ENCODE measurements at regions not wholly inside any gene's neighbourhood (a gene's known extent, or its start where the extent isn't known, plus 50 kb on each side); places are given as distances from the start of the nearest gene placed in this dataset.
A peak's percentile ranks its signal among the peaks of the same experiment; 100 is the strongest.

- H3K27me3 Mint-ChIP-seq, result peaks cover 32% of the 10 kb centered on the region
- no peak for ATAC-seq (replicated peaks)
These were observed 163.3 kb upstream of the DAPK1 start for GRCh38 chr9:87334366-87334765.

GRCh38 chr9:87336407-87336806, 161.3 kb upstream of the DAPK1 start:
- Mint-ChIP-seq H3K4me1 (peaks cover 4% of the 10 kb centered on the region), H3K4me3 (no peak overlapping the region), H3K27me3 (peaks cover 34% of the 10 kb centered on the region), H3K27ac (no peak overlapping the region), H3K36me3 (ENCODE audit: low read depth) (no peaks in the 10 kb centered on the region), H3K9me3 (peaks cover 3% of the 10 kb centered on the region)
- ATAC-seq (replicated peaks), result no peak

More at GRCh38 chr9:87334366-87334765, 163.3 kb upstream of the DAPK1 start:
- Mint-ChIP-seq H3K4me1 (peaks cover 4% of the 10 kb centered on the region), H3K27ac (no peak overlapping the region), H3K4me3 (no peak overlapping the region), H3K36me3 (ENCODE audit: low read depth) (no peaks in the 10 kb centered on the region), H3K9me3 (peaks cover 3% of the 10 kb centered on the region)

GRCh38 chr9:87336914-87337333, 160.7 kb upstream of the DAPK1 start:
- H3K27me3 Mint-ChIP-seq, result peaks cover 35% of the 10 kb centered on the region
- ATAC-seq (replicated peaks), result peak; percentile 47
- peak overlapping the region; percentile 62 for H3K4me3 Mint-ChIP-seq
- no peak overlapping the region for H3K27ac Mint-ChIP-seq
- H3K4me1 Mint-ChIP-seq, result peaks cover 4% of the 10 kb centered on the region
- H3K36me3 Mint-ChIP-seq (ENCODE audit: low read depth), result no peaks in the 10 kb centered on the region
- H3K9me3 Mint-ChIP-seq, result peaks cover 2% of the 10 kb centered on the region

- H3K27ac Mint-ChIP-seq, result no peak overlapping the region
These were observed 160.2 kb upstream of the DAPK1 start for GRCh38 chr9:87337335-87338087.

GRCh38 chr9:87338088-87338989, 159.3 kb upstream of the DAPK1 start:
- Mint-ChIP-seq H3K27me3 (peaks cover 45% of the 10 kb centered on the region), H3K27ac (no peak overlapping the region), H3K36me3 (ENCODE audit: low read depth) (no peaks in the 10 kb centered on the region), H3K9me3 (no peaks in the 10 kb centered on the region), H3K4me3 (peak overlapping the region; percentile 30), H3K4me1 (peaks cover 4% of the 10 kb centered on the region)
- ATAC-seq (replicated peaks), result no peak

More at GRCh38 chr9:87337335-87338087, 160.2 kb upstream of the DAPK1 start:
- no peak for ATAC-seq (replicated peaks)
- H3K27me3 Mint-ChIP-seq, result peaks cover 39% of the 10 kb centered on the region
- no peaks in the 10 kb centered on the region for H3K36me3 Mint-ChIP-seq (ENCODE audit: low read depth)
- peak overlapping the region; percentile 62 for H3K4me3 Mint-ChIP-seq
- peaks cover 4% of the 10 kb centered on the region for H3K4me1 Mint-ChIP-seq
- no peaks in the 10 kb centered on the region for H3K9me3 Mint-ChIP-seq

- no peak overlapping the region for H3K4me3 Mint-ChIP-seq
- ATAC-seq (replicated peaks), result no peak
- H3K27me3 Mint-ChIP-seq, result peaks cover 41% of the 10 kb centered on the region
- peaks cover 4% of the 10 kb centered on the region for H3K4me1 Mint-ChIP-seq
- no peaks in the 10 kb centered on the region for H3K36me3 Mint-ChIP-seq (ENCODE audit: low read depth)
- H3K27ac Mint-ChIP-seq, result no peak overlapping the region
- H3K9me3 Mint-ChIP-seq, result no peaks in the 10 kb centered on the region
These were observed 157.3 kb upstream of the DAPK1 start for GRCh38 chr9:87340391-87340790.

- no peak overlapping the region for H3K4me3 Mint-ChIP-seq
- H3K27ac Mint-ChIP-seq, result no peak overlapping the region
- no peaks in the 10 kb centered on the region for H3K9me3 Mint-ChIP-seq
- H3K4me1 Mint-ChIP-seq, result no peaks in the 10 kb centered on the region
- H3K36me3 Mint-ChIP-seq (ENCODE audit: low read depth), result no peaks in the 10 kb centered on the region
- no peak for ATAC-seq (replicated peaks)
- H3K27me3 Mint-ChIP-seq, result peaks cover 41% of the 10 kb centered on the region
These were observed 154.9 kb upstream of the DAPK1 start for GRCh38 chr9:87342743-87343142.

GRCh38 chr9:87343816-87344430, 153.7 kb upstream of the DAPK1 start:
- Mint-ChIP-seq H3K4me3 (no peak overlapping the region), H3K9me3 (no peaks in the 10 kb centered on the region)
- ATAC-seq (replicated peaks), result no peak

GRCh38 chr9:87346061-87346665, 151.5 kb upstream of the DAPK1 start:
- H3K9me3 Mint-ChIP-seq, result no peaks in the 10 kb centered on the region
- no peak overlapping the region for H3K4me3 Mint-ChIP-seq
- H3K4me1 Mint-ChIP-seq, result no peaks in the 10 kb centered on the region
- H3K36me3 Mint-ChIP-seq (ENCODE audit: low read depth), result no peaks in the 10 kb centered on the region
- no peak for ATAC-seq (replicated peaks)
- peaks cover 31% of the 10 kb centered on the region for H3K27me3 Mint-ChIP-seq
- H3K27ac Mint-ChIP-seq, result no peak overlapping the region

More at GRCh38 chr9:87343816-87344430, 153.7 kb upstream of the DAPK1 start:
- peaks cover 30% of the 10 kb centered on the region for H3K27me3 Mint-ChIP-seq
- H3K36me3 Mint-ChIP-seq (ENCODE audit: low read depth), result no peaks in the 10 kb centered on the region
- no peak overlapping the region for H3K27ac Mint-ChIP-seq
- H3K4me1 Mint-ChIP-seq, result no peaks in the 10 kb centered on the region

- Mint-ChIP-seq H3K27ac (no peak overlapping the region), H3K4me3 (no peak overlapping the region), H3K9me3 (no peaks in the 10 kb centered on the region), H3K27me3 (peaks cover 25% of the 10 kb centered on the region), H3K36me3 (ENCODE audit: low read depth) (no peaks in the 10 kb centered on the region), H3K4me1 (no peaks in the 10 kb centered on the region)
- ATAC-seq (replicated peaks), result no peak
These were observed 146.8 kb upstream of the DAPK1 start for GRCh38 chr9:87350915-87351314.

GRCh38 chr9:87353301-87353700, 144.4 kb upstream of the DAPK1 start:
- no peaks in the 10 kb centered on the region for H3K36me3 Mint-ChIP-seq (ENCODE audit: low read depth)
- no peak overlapping the region for H3K27ac Mint-ChIP-seq
- H3K4me1 Mint-ChIP-seq, result no peaks in the 10 kb centered on the region
- H3K9me3 Mint-ChIP-seq, result no peaks in the 10 kb centered on the region
- no peak for ATAC-seq (replicated peaks)
- peaks cover 11% of the 10 kb centered on the region for H3K27me3 Mint-ChIP-seq
- no peak overlapping the region for H3K4me3 Mint-ChIP-seq

- Mint-ChIP-seq H3K9me3 (peaks cover under 1% of the 10 kb centered on the region), H3K4me3 (no peak overlapping the region), H3K4me1 (no peaks in the 10 kb centered on the region), H3K27me3 (peaks cover 13% of the 10 kb centered on the region), H3K36me3 (ENCODE audit: low read depth) (no peaks in the 10 kb centered on the region), H3K27ac (no peak overlapping the region)
- ATAC-seq (replicated peaks), result no peak
These were observed 143.5 kb upstream of the DAPK1 start for GRCh38 chr9:87354147-87354546.

- no peaks in the 10 kb centered on the region for H3K4me1 Mint-ChIP-seq
- H3K27me3 Mint-ChIP-seq, result peaks cover 34% of the 10 kb centered on the region
- H3K27ac Mint-ChIP-seq, result no peak overlapping the region
- H3K36me3 Mint-ChIP-seq (ENCODE audit: low read depth), result no peaks in the 10 kb centered on the region
- peaks cover 3% of the 10 kb centered on the region for H3K9me3 Mint-ChIP-seq
- no peak for ATAC-seq (replicated peaks)
- no peak overlapping the region for H3K4me3 Mint-ChIP-seq
These were observed 140.1 kb upstream of the DAPK1 start for GRCh38 chr9:87357600-87357999.

GRCh38 chr9:87359264-87359663, 138.4 kb upstream of the DAPK1 start:
- Mint-ChIP-seq H3K4me1 (no peaks in the 10 kb centered on the region), H3K27ac (no peak overlapping the region), H3K27me3 (peaks cover 36% of the 10 kb centered on the region), H3K9me3 (peaks cover 3% of the 10 kb centered on the region), H3K4me3 (no peak overlapping the region), H3K36me3 (ENCODE audit: low read depth) (no peaks in the 10 kb centered on the region)
- ATAC-seq (replicated peaks), result no peak
